Neuronal stem cell (in vitro differentiated cells): ENCODE measurements at regions not wholly inside any gene's neighbourhood (a gene's known extent, or its start where the extent isn't known, plus 50 kb on each side); places are given as distances from the start of the nearest gene placed in this dataset.

ENCODE experiments used
- DNase-seq: peaks from one replicate; pipeline ENCODE4 v3.0.0-alpha.2; 2013; ENCODE audit warnings: low spot score
- H2AFZ ChIP-seq: one replicate; pipeline ENCODE4 v1.6.1; 2013; ENCODE audit warnings: mild to moderate bottlenecking, low read length, inconsistent platforms
- H2AK5ac ChIP-seq: 2 replicates; pipeline ENCODE4 v1.6.1; 2013; ENCODE audit warnings: low read depth, mild to moderate bottlenecking, inconsistent platforms, low read length, moderate library complexity, mixed read lengths
- H2BK120ac ChIP-seq: 2 replicates; pipeline ENCODE4 v1.6.1; 2013; ENCODE audit warnings: low read depth, mild to moderate bottlenecking, inconsistent platforms, low read length, moderate library complexity, mixed read lengths
- H2BK12ac ChIP-seq: one replicate; pipeline ENCODE4 v1.6.1; 2013; ENCODE audit warnings: low read length, inconsistent platforms
- H2BK15ac ChIP-seq: 2 replicates; pipeline ENCODE4 v1.6.1; 2013; ENCODE audit warnings: mild to moderate bottlenecking, low read length, inconsistent platforms, mixed read lengths
- H2BK5ac ChIP-seq: one replicate; pipeline ENCODE4 v1.6.1; 2013; ENCODE audit warnings: inconsistent platforms, mild to moderate bottlenecking, low read length, moderate library complexity
- H3K14ac ChIP-seq: one replicate; pipeline ENCODE4 v1.6.1; 2013; ENCODE audit warnings: low read length, inconsistent platforms
- H3K18ac ChIP-seq: 2 replicates; pipeline ENCODE4 v1.6.1; 2013; ENCODE audit warnings: low read length, inconsistent platforms
- H3K23ac ChIP-seq: 2 replicates; pipeline ENCODE4 v1.6.1; 2013; ENCODE audit warnings: low read depth, mild to moderate bottlenecking, mixed read lengths, low read length, inconsistent platforms; ENCODE audit not compliant: poor library complexity
- H3K27ac ChIP-seq: replicated peaks from 3 replicates; pipeline ENCODE4 v1.5.1; 2013; ENCODE audit warnings: low read length, inconsistent platforms
- H3K27me3 ChIP-seq, 3 experiments: 2 replicates each; pipeline ENCODE4 v1.6.1; 2013; ENCODE audit warnings: low read length in 3 of 3, mild to moderate bottlenecking in 2 of 3, inconsistent platforms in 1 of 3, low read depth in 1 of 3, mixed read lengths in 1 of 3, moderate library complexity in 1 of 3; ENCODE audit not compliant: control insufficient read depth in 3 of 3, insufficient read depth in 3 of 3
- H3K36me3 ChIP-seq, 2 donors: replicated peaks in 1 of 2; 2 replicates each; pipeline ENCODE4 v1.6.1; 2013; ENCODE audit warnings: low read length in 2 of 2; ENCODE audit not compliant: control insufficient read depth in 2 of 2, insufficient read depth in 2 of 2
- H3K4ac ChIP-seq: 2 replicates; pipeline ENCODE4 v1.6.1; 2013; ENCODE audit warnings: inconsistent platforms, mild to moderate bottlenecking, low read length, moderate library complexity
- H3K4me1 ChIP-seq, 2 donors: 1 replicate in 1 of 2; 2 replicates in 1 of 2; pipeline ENCODE4 v1.6.1; 2013; ENCODE audit warnings: low read length in 2 of 2, low read depth in 1 of 2; ENCODE audit not compliant: control insufficient read depth in 2 of 2, insufficient read depth in 1 of 2
- H3K4me2 ChIP-seq: one replicate; pipeline ENCODE4 v1.6.1; 2013; ENCODE audit warnings: mild to moderate bottlenecking, low read length, inconsistent platforms; ENCODE audit not compliant: insufficient read depth, poor library complexity, severe bottlenecking
- H3K4me3 ChIP-seq, 2 donors: 2 replicates each; pipeline ENCODE4 v1.5.1; 2013; ENCODE audit warnings: low read length in 2 of 2, mild to moderate bottlenecking in 2 of 2, inconsistent platforms in 1 of 2, moderate library complexity in 1 of 2
- H3K79me1 ChIP-seq: one replicate; pipeline ENCODE4 v1.6.1; 2013; ENCODE audit warnings: low read depth, mild to moderate bottlenecking, inconsistent platforms, low read length, moderate library complexity
- H3K9ac ChIP-seq: one replicate; pipeline ENCODE4 v1.6.1; 2013; ENCODE audit warnings: mild to moderate bottlenecking, low read depth, low read length, inconsistent platforms; ENCODE audit not compliant: poor library complexity
- H3K9me3 ChIP-seq, 2 donors: replicated peaks in 1 of 2; 2 replicates each; pipeline versions ENCODE3 to v1.6.1; 2013; ENCODE audit warnings: low read length in 2 of 2, mild to moderate bottlenecking in 2 of 2, inconsistent platforms in 1 of 2, low read depth in 1 of 2, mixed read lengths in 1 of 2, moderate library complexity in 1 of 2; ENCODE audit not compliant: control insufficient read depth in 2 of 2, insufficient read depth in 1 of 2
- H4K8ac ChIP-seq: one replicate; pipeline ENCODE4 v1.6.1; 2013; ENCODE audit warnings: low read depth, mild to moderate bottlenecking, inconsistent platforms, low read length, moderate library complexity
- H4K91ac ChIP-seq: one replicate; pipeline ENCODE4 v1.6.1; 2013; ENCODE audit warnings: low read length, low read depth, mild to moderate bottlenecking, inconsistent platforms; ENCODE audit not compliant: poor library complexity
- WGBS, 2 donors: extraction: QIAGEN DNeasy Blood & Tissue Kit; methylation state at CpG; one replicate each; pipeline ENCODE4 v1.1.7; 2013; ENCODE audit warnings: missing lambda C conversion rate in 2 of 2, mixed read lengths in 1 of 2; ENCODE audit not compliant: insufficient read length in 2 of 2, insufficient replicate concordance in 1 of 2; ENCODE audit errors: extremely low coverage in 2 of 2; 5-methylcytosine and 5-hydroxymethylcytosine counted together

DNA sequence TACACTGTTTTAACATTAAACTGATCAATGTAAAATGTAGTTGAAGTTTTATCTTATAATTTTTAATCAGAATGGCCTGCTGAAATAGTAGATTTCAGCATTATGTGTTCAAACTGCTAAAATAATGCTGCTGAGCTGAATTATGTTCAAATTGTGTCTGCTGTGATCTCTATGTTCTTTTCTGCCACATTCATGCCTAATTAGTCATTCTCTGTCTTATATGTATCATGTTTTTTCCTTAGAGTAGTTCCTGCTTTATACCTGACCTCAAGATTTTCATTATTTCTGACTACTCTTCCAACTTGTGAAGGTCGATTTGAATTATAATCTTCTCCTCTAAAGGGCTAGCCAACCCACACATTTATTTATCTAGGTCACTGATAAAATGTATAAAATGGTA, 476.7 kb upstream of the EPHA7 start:
- Histone ChIP-seq H3K4me1 (no peaks in the 10 kb centered on the region), H3K36me3 (no peaks in the 10 kb centered on the region), H2BK120ac (no peak overlapping the region), H3K4me3 (no peak overlapping the region), H3K9me3 (no peaks in the 10 kb centered on the region), H3K79me1 (no peaks in the 10 kb centered on the region), H3K18ac (no peak overlapping the region), H2AK5ac (no peak overlapping the region), H2BK15ac (no peak overlapping the region), H4K8ac (no peak overlapping the region), H3K23ac (no peak overlapping the region), H3K4me2 (no peak overlapping the region), H3K9ac (no peak overlapping the region), H3K27me3 (no peaks in the 10 kb centered on the region), H2AFZ (no peak overlapping the region), H3K27ac (no peak overlapping the region), H4K91ac (no peak overlapping the region), H3K14ac (no peak overlapping the region), H3K4ac (no peak overlapping the region), H2BK12ac (no peak overlapping the region), H2BK5ac (no peak overlapping the region)
- WGBS, 2 donors = no CpG with 5 or more reads among the region's 1 CpG
- no peak for DNase-seq

DNA sequence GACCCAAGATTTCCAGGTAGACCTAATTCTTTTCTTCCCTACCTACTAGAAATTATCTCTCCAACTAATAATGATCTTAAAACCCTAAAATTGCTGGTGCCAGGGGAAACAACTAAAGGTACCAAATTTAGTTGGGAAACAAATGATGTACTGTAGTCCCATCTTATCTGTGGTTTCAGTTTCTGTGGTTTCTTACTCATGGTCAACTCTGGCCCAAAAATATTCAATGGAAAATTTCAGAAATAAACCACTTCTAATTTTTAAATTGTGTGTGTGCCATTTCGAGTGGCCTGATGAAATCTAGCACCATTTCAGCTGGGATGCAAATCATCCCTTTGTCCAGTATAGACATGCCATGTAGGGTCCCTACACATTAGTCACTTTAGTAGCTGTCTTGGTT, 475.2 kb upstream of the EPHA7 start:
- no peak for DNase-seq
- H3K9ac ChIP-seq = no peak overlapping the region
- no peak overlapping the region for H3K4me2 ChIP-seq
- H2BK12ac ChIP-seq = no peak overlapping the region
- no peaks in the 10 kb centered on the region for H3K36me3 ChIP-seq
- WGBS, 2 donors = no CpG with 5 or more reads among the region's 1 CpG
- H3K27ac ChIP-seq = no peak overlapping the region
- H4K91ac ChIP-seq = no peak overlapping the region
- no peak overlapping the region for H3K14ac ChIP-seq
- no peak overlapping the region for H2BK120ac ChIP-seq
- no peak overlapping the region for H2BK15ac ChIP-seq
- no peaks in the 10 kb centered on the region for H3K4me1 ChIP-seq
- no peak overlapping the region for H4K8ac ChIP-seq
- H3K9me3 ChIP-seq = no peaks in the 10 kb centered on the region
- no peak overlapping the region for H2BK5ac ChIP-seq
- H3K4me3 ChIP-seq = no peak overlapping the region
- no peak overlapping the region for H3K18ac ChIP-seq
- H2AFZ ChIP-seq = no peak overlapping the region
- H3K23ac ChIP-seq = no peak overlapping the region
- H3K27me3 ChIP-seq = no peaks in the 10 kb centered on the region
- H3K79me1 ChIP-seq = no peaks in the 10 kb centered on the region
- no peak overlapping the region for H3K4ac ChIP-seq
- no peak overlapping the region for H2AK5ac ChIP-seq

DNA sequence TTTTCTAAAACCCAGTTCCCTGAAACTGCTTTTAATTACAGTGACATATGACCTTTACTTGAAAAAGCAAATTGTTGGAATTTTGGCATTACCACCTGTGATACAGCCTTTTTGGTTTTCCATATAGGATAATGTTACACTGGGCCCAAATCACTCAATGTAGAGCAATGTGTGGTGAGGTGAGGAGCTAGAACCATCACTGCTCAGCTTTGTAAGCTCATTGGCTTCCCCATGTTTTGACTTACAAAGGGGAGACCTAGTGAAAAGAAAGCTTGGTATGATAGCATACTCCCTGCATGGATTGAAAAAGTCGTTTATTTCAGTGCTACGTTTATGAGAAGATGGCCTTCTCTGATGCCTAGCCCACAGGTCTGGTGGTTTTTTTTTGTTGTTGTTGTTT, 470.4 kb upstream of the EPHA7 start:
- no peak overlapping the region for H3K4me3 ChIP-seq
- H2BK5ac ChIP-seq = no peak overlapping the region
- no peak overlapping the region for H3K9ac ChIP-seq
- H3K27ac ChIP-seq = no peak overlapping the region
- H4K8ac ChIP-seq = no peak overlapping the region
- no peak for DNase-seq
- H2BK12ac ChIP-seq = no peak overlapping the region
- no peak overlapping the region for H2BK120ac ChIP-seq
- no peaks in the 10 kb centered on the region for H3K36me3 ChIP-seq
- H2AFZ ChIP-seq = no peak overlapping the region
- no peak overlapping the region for H3K18ac ChIP-seq
- no peaks in the 10 kb centered on the region for H3K27me3 ChIP-seq
- no peak overlapping the region for H2BK15ac ChIP-seq
- H3K4ac ChIP-seq = no peak overlapping the region
- no CpG with 5 or more reads among the region's 2 CpGs for WGBS, 2 donors
- no peak overlapping the region for H3K23ac ChIP-seq
- H4K91ac ChIP-seq = no peak overlapping the region
- no peaks in the 10 kb centered on the region for H3K79me1 ChIP-seq
- no peaks in the 10 kb centered on the region for H3K4me1 ChIP-seq
- no peak overlapping the region for H2AK5ac ChIP-seq
- H3K14ac ChIP-seq = no peak overlapping the region
- H3K4me2 ChIP-seq = no peak overlapping the region
- no peaks in the 10 kb centered on the region for H3K9me3 ChIP-seq

DNA sequence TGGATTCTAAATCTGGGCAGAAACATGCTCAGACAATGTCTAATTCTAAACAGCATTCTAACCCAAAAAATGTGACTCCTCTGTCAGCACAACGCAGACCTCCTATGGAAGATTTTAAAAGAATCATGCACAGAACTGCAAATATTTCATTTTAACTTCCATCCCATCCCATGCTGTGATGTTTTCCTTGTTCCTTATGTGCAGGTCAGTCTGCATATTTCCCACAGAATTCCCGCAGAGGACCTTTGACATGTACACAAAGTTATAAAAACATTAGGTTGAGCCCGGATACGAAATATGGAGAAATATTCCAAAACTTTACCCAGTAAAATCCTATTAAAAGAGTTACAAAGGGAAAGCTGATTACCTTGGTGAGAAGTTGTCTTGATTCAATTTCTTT, 467.1 kb upstream of the EPHA7 start:
- H2BK12ac ChIP-seq = no peak overlapping the region
- H3K27me3 ChIP-seq = no peaks in the 10 kb centered on the region
- WGBS, 2 donors = no CpG with 5 or more reads among the region's 4 CpGs
- no peak overlapping the region for H3K9ac ChIP-seq
- H3K14ac ChIP-seq = no peak overlapping the region
- no peak overlapping the region for H2BK5ac ChIP-seq
- no peak overlapping the region for H4K8ac ChIP-seq
- H3K4ac ChIP-seq = no peak overlapping the region
- H2BK15ac ChIP-seq = no peak overlapping the region
- H4K91ac ChIP-seq = no peak overlapping the region
- no peaks in the 10 kb centered on the region for H3K36me3 ChIP-seq
- H2AFZ ChIP-seq = no peak overlapping the region
- H3K4me2 ChIP-seq = no peak overlapping the region
- H3K18ac ChIP-seq = no peak overlapping the region
- H3K27ac ChIP-seq = no peak overlapping the region
- H3K4me1 ChIP-seq = no peaks in the 10 kb centered on the region
- H3K23ac ChIP-seq = no peak overlapping the region
- H3K9me3 ChIP-seq = no peaks in the 10 kb centered on the region
- no peak for DNase-seq
- no peak overlapping the region for H3K4me3 ChIP-seq
- H3K79me1 ChIP-seq = no peaks in the 10 kb centered on the region
- no peak overlapping the region for H2BK120ac ChIP-seq
- H2AK5ac ChIP-seq = no peak overlapping the region
